ENCODE measurements at regions not wholly inside any gene's neighbourhood (a gene's known extent, or its start where the extent isn't known, plus 50 kb on each side); places are given as distances from the start of the nearest gene placed in this dataset.

DNA sequence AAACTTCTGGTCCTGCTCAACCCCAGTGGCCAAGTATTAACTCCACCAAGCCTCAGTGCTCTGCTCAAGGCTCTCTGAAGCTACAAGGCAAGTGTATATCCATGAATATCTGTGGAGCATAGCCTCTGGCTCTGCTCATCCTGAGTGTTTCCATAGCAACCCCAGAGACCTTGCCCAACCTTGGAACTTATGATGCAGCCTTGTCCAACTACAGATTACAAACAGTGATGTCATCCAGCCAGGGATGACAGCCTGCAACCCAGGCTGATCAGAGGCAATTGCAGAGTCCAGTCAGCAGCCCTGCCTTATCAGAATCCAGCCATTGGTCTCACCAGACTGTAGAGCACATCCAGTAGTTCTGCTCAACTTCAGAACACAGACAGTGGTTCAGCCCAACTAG is 65.5 kb upstream of the SPACA1 start:
- CTCF ChIA-PET (ENCODE audit: unreplicated experiment) = no interaction called here
- Histone ChIP-seq H2AFZ (ENCODE audit: low read length) (no peak overlapping the region), H3K36me3 (ENCODE audit: insufficient read depth, low read length) (no peaks in the 10 kb centered on the region), H3K4me2 (ENCODE audit: low read length) (no peak overlapping the region), H3K4me3 (ENCODE audit: low read depth, low read length, poor library complexity, severe bottlenecking) (no peak overlapping the region), H3K9me3 (ENCODE audit: low read length) (no peaks in the 10 kb centered on the region), H4K20me1 (ENCODE audit: insufficient read depth, low read length) (no peaks in the 10 kb centered on the region), H3K4me1 (ENCODE audit: insufficient read depth, low read length, poor library complexity, severe bottlenecking) (no peaks in the 10 kb centered on the region), H3K9me2 (ENCODE audit: insufficient read depth, low read length) (no peaks in the 10 kb centered on the region), H3K27ac (ENCODE audit: low read depth, low read length, poor library complexity, severe bottlenecking) (no peak overlapping the region), H3K79me2 (ENCODE audit: insufficient read depth, low read depth, low read length) (no peaks in the 10 kb centered on the region)
- no peak for TF ChIP-seq EZH2phosphoT487 (IDR thresholded peaks at IDR 0.05; ENCODE audit: borderline replicate concordance, low read depth, low read length)
- TF ChIP-seq, protein P1, sequence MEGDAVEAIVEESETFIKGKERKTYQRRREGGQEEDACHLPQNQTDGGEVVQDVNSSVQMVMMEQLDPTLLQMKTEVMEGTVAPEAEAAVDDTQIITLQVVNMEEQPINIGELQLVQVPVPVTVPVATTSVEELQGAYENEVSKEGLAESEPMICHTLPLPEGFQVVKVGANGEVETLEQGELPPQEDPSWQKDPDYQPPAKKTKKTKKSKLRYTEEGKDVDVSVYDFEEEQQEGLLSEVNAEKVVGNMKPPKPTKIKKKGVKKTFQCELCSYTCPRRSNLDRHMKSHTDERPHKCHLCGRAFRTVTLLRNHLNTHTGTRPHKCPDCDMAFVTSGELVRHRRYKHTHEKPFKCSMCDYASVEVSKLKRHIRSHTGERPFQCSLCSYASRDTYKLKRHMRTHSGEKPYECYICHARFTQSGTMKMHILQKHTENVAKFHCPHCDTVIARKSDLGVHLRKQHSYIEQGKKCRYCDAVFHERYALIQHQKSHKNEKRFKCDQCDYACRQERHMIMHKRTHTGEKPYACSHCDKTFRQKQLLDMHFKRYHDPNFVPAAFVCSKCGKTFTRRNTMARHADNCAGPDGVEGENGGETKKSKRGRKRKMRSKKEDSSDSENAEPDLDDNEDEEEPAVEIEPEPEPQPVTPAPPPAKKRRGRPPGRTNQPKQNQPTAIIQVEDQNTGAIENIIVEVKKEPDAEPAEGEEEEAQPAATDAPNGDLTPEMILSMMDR (conservative IDR thresholded peaks at IDR 0.05; ENCODE audit: low read length) = no peak
- no peak for DNase-seq (ENCODE audit: low spot score)
- intact Hi-C loops (cut with micrococcal nuclease; ENCODE audit: unreplicated experiment) = no loop called here
- POLR2A ChIA-PET = interaction anchor here (0.5 kb wide), 1 partner anchor 780 kb away, joined by 4 read pairs; no protein-coding TSS in a partner anchor
- no TSS peak for BruUV-seq (replicated peaks)

DNA sequence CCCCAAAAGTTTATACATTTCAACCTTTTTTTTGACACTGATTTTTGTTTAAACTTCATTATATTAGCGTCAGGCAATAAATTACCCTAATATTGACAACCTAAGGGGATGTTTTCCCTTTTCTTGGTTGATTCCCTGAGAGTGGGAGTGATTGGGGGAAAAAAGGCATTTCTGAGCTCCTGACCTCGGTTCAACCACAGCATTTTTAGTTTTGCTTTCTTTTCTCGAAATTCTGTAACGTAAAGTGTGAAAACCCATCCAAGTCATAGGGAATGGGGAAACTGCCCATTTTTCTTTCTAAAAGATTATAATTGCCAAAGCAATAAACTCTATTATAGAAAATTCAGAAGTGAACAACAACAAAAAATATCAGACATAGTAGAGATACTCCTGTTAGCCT is 67.9 kb upstream of the SPACA1 start:
- TF ChIP-seq, protein P1 (conservative IDR thresholded peaks at IDR 0.05; ENCODE audit: low read length) = no peak
- no peak for TF ChIP-seq EZH2phosphoT487 (IDR thresholded peaks at IDR 0.05; ENCODE audit: borderline replicate concordance, low read depth, low read length)
- H3K9me3 ChIP-seq (ENCODE audit: low read length) = no peaks in the 10 kb centered on the region
- no peaks in the 10 kb centered on the region for H3K4me1 ChIP-seq (ENCODE audit: insufficient read depth, low read length, poor library complexity, severe bottlenecking)
- H3K36me3 ChIP-seq (ENCODE audit: insufficient read depth, low read length) = no peaks in the 10 kb centered on the region
- no peak for DNase-seq (ENCODE audit: low spot score)
- ChIA-PET POLR2A (interaction anchor here (1.0 to 1.3 kb wide), 3 partner anchors 12 to 25 kb away, joined by 3 read pairs; no protein-coding TSS in a partner anchor), CTCF (ENCODE audit: unreplicated experiment) (no interaction called here)
- no peaks in the 10 kb centered on the region for H3K79me2 ChIP-seq (ENCODE audit: insufficient read depth, low read depth, low read length)
- no peak overlapping the region for H3K4me2 ChIP-seq (ENCODE audit: low read length)
- no peaks in the 10 kb centered on the region for H3K9me2 ChIP-seq (ENCODE audit: insufficient read depth, low read length)
- no peak overlapping the region for H3K4me3 ChIP-seq (ENCODE audit: low read depth, low read length, poor library complexity, severe bottlenecking)
- no peaks in the 10 kb centered on the region for H4K20me1 ChIP-seq (ENCODE audit: insufficient read depth, low read length)
- intact Hi-C loops (cut with micrococcal nuclease; ENCODE audit: unreplicated experiment) = no loop called here
- no peak overlapping the region for H2AFZ ChIP-seq (ENCODE audit: low read length)
- H3K27ac ChIP-seq (ENCODE audit: low read depth, low read length, poor library complexity, severe bottlenecking) = no peak overlapping the region
- no TSS peak for BruUV-seq (replicated peaks)

DNA sequence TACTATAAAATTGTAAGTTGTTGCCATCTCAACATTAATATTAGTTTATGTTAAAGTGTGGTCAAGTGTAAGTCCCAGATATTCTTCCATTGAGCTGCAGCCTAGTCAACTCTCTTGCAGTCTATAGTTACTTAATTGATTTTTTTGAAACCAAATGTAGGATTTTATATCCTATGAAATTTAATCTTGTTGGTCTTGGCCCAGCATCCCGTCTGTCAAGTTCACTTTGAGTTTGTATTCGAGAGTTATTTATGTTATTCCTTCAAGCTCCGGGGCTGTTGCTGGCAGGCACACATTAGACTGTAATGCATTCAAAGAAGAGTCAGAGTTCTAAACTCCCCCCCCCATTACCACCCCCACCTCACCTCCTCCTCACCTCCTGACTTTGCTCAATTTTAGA is 71.0 kb upstream of the SPACA1 start:
- no peak for DNase-seq (ENCODE audit: low spot score)
- Histone ChIP-seq H3K4me2 (ENCODE audit: low read length) (no peak overlapping the region), H4K20me1 (ENCODE audit: insufficient read depth, low read length) (no peaks in the 10 kb centered on the region), H2AFZ (ENCODE audit: low read length) (no peak overlapping the region), H3K9me3 (ENCODE audit: low read length) (no peaks in the 10 kb centered on the region), H3K36me3 (ENCODE audit: insufficient read depth, low read length) (no peaks in the 10 kb centered on the region), H3K4me1 (ENCODE audit: insufficient read depth, low read length, poor library complexity, severe bottlenecking) (no peaks in the 10 kb centered on the region), H3K79me2 (ENCODE audit: insufficient read depth, low read depth, low read length) (no peaks in the 10 kb centered on the region), H3K27ac (ENCODE audit: low read depth, low read length, poor library complexity, severe bottlenecking) (no peak overlapping the region), H3K4me3 (ENCODE audit: low read depth, low read length, poor library complexity, severe bottlenecking) (no peak overlapping the region), H3K9me2 (ENCODE audit: insufficient read depth, low read length) (no peaks in the 10 kb centered on the region)
- ChIA-PET POLR2A (interaction anchor here (1.4 kb wide), 1 partner anchor 17 kb away, joined by 3 read pairs; no protein-coding TSS in a partner anchor), CTCF (ENCODE audit: unreplicated experiment) (no interaction called here)
- TF ChIP-seq, protein P1 (conservative IDR thresholded peaks at IDR 0.05; ENCODE audit: low read length) = no peak
- no peak for TF ChIP-seq EZH2phosphoT487 (IDR thresholded peaks at IDR 0.05; ENCODE audit: borderline replicate concordance, low read depth, low read length)
- intact Hi-C loops (cut with micrococcal nuclease; ENCODE audit: unreplicated experiment) = no loop called here
- BruUV-seq (replicated peaks) = no TSS peak
